Thoracic aorta (tissue), 2 donors: ENCODE measurements at regions not wholly inside any gene's neighbourhood (a gene's known extent, or its start where the extent isn't known, plus 50 kb on each side); places are given as distances from the start of the nearest gene placed in this dataset.

ENCODE experiments used
- ATAC-seq: fragments of 150-250 bp; one replicate; pipeline ENCODE4 v1.8.0; 2017; ENCODE audit warnings: low read depth; ENCODE audit not compliant: insufficient number of reproducible peaks, low FRiP score
- DNase-seq: peaks from one replicate; pipeline ENCODE4 v3.0.0-alpha.2; 2020; ENCODE audit warnings: low spot score
- H3K27ac ChIP-seq, 2 donors: fragments of 200-600 bp; sonication (generic); 1 replicate in 1 of 2; 2 replicates in 1 of 2; pipeline ENCODE4 v1.5.1; 2016; ENCODE audit warnings: mild to moderate bottlenecking in 2 of 2, moderate library complexity in 2 of 2
- H3K27me3 ChIP-seq: fragments of 200-600 bp; sonication (generic); replicated peaks from 2 replicates; pipeline ENCODE4 v1.6.0; 2016; ENCODE audit warnings: mild to moderate bottlenecking; ENCODE audit not compliant: insufficient read depth
- H3K36me3 ChIP-seq: fragments of 200-600 bp; sonication (generic); one replicate; pipeline ENCODE4 v1.5.1; 2016
- H3K4me1 ChIP-seq, 2 donors: fragments of 200-600 bp; sonication (generic); 1 replicate in 1 of 2; 2 replicates in 1 of 2; pipeline versions ENCODE4 v1.5.1 to v1.6.0; 2016; ENCODE audit warnings: low read depth in 2 of 2, mild to moderate bottlenecking in 1 of 2; ENCODE audit not compliant: control insufficient read depth in 1 of 2
- H3K4me3 ChIP-seq: fragments of 200-600 bp; sonication (generic); 2 replicates; pipeline ENCODE4 v1.5.1; 2016; ENCODE audit warnings: mild to moderate bottlenecking
- H3K9me3 ChIP-seq: fragments of 200-600 bp; sonication (generic); 2 replicates; pipeline ENCODE4 v1.5.1; 2016
- TF ChIP-seq, protein P1 (sequence below): fragments of 200-600 bp; sonication (generic); IDR thresholded peaks from one replicate; pipeline ENCODE4 v1.5.1; 2019; ENCODE audit warnings: antibody characterized with exemption

DNA sequence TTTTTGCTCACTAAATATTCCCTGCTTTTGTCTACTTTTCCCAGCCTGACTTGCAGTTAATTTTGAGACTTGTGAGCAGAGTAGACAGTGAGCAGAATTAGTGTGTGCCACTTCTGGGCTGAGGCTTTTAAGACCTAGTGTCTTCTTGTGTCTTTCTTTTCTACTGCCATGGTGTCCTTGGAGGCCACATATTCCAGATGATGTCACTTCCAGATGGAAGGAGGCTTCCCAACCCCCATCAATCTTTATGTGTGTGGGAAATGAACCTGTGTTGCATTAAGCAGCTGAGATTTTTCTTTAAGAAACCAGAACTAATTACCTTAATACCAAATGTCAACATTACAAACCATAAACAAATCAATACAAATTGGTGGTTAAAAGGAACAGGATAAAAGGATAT is 774.7 kb upstream of the ROBO1 start:
- Histone ChIP-seq H3K36me3 (no peaks in the 10 kb centered on the region), H3K27ac (no peak overlapping the region), H3K9me3 (no peaks in the 10 kb centered on the region), H3K4me1 (no peaks in the 10 kb centered on the region), H3K27me3 (no peaks in the 10 kb centered on the region), H3K4me3 (no peak overlapping the region)
- TF ChIP-seq, protein P1, sequence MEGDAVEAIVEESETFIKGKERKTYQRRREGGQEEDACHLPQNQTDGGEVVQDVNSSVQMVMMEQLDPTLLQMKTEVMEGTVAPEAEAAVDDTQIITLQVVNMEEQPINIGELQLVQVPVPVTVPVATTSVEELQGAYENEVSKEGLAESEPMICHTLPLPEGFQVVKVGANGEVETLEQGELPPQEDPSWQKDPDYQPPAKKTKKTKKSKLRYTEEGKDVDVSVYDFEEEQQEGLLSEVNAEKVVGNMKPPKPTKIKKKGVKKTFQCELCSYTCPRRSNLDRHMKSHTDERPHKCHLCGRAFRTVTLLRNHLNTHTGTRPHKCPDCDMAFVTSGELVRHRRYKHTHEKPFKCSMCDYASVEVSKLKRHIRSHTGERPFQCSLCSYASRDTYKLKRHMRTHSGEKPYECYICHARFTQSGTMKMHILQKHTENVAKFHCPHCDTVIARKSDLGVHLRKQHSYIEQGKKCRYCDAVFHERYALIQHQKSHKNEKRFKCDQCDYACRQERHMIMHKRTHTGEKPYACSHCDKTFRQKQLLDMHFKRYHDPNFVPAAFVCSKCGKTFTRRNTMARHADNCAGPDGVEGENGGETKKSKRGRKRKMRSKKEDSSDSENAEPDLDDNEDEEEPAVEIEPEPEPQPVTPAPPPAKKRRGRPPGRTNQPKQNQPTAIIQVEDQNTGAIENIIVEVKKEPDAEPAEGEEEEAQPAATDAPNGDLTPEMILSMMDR, result no peak
- DNase-seq (no peak), ATAC-seq (no peak)

DNA sequence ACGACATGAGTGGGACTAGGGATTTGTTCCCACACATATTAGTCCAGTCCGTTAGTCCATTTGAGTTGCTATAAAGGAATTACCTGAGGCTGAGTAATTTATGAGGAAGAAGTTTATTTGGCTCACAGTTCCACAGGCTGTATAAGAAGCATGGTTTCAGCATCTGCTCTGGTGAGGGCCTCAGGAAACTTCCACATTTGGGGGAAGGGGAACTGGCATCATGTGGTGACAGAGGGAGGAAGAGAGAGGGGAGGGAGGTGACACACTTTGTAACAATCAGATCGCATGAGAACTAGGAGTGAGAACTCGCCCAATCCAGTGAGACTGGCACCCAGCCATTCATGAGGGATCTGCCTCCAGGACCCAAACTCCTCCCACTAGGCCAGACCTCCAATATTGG is 769.9 kb upstream of the ROBO1 start:
- H3K36me3 ChIP-seq, result no peaks in the 10 kb centered on the region
- H3K9me3 ChIP-seq, result no peaks in the 10 kb centered on the region
- DNase-seq, result no peak
- no peaks in the 10 kb centered on the region for H3K4me1 ChIP-seq
- TF ChIP-seq, protein P1, result no peak
- no peaks in the 10 kb centered on the region for H3K27me3 ChIP-seq
- no peak overlapping the region for H3K4me3 ChIP-seq
- no peak overlapping the region for H3K27ac ChIP-seq
- no peak for ATAC-seq

DNA sequence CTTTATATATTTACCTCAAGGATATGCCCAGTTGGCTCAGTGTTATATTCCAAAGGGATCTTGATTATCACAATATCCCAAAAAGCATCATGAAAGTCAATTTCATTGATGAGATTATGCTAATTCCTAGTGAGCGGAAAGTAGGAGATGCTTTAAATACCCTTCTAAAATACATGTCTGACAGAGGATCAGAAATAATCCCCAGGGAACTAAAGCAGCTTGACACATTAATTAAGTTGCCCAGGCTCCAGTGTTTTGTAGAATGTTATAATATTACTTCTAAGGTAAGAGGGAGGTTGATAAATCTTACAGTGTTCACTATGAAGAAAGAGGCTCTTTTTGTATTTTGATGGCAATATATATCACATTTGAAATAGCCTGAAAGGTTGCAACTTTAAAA is 767.5 kb upstream of the ROBO1 start:
- ATAC-seq, result no peak
- H3K9me3 ChIP-seq, result no peaks in the 10 kb centered on the region
- no peak overlapping the region for H3K27ac ChIP-seq
- no peaks in the 10 kb centered on the region for H3K36me3 ChIP-seq
- no peaks in the 10 kb centered on the region for H3K4me1 ChIP-seq
- H3K27me3 ChIP-seq, result no peaks in the 10 kb centered on the region
- no peak overlapping the region for H3K4me3 ChIP-seq
- TF ChIP-seq, protein P1, result no peak
- no peak for DNase-seq

DNA sequence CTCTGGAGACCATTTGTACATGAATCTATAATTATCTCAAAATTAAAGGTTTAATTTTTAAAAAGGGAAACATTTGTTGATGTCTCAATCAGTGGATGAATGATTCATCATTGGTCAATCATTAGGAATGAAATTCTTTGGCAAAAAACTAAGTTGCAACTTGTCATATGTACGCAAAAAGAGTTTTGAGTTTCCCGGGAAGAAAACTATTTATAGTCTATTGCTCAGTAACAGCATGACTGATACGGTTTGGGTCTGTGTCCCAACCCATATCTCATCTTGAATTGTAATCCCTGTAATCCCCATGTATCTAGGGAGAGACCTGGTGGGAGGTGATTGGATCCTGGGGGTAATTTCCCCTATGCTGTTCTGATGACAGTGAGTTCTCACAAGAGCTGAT is 765.8 kb upstream of the ROBO1 start:
- TF ChIP-seq, protein P1, result no peak

DNA sequence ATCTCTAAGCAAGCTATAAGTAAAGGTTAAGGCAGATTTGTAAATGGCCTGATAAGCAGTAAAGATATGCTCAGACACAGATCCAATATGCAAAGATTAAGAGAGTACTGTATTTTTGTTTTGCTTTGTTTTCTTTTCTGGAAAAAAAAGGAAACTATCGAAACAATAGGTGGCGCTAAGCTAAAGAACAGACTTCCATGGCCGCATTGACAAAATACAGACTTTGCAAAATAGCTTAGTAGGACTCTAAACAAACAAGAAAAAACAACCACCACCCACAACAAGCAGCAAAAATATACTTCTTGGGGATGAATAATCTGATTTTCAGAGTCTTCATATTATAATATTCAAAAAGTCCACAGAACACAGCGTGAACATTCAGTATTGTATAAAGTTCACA is 758.4 kb upstream of the ROBO1 start:
- no peaks in the 10 kb centered on the region for H3K9me3 ChIP-seq
- DNase-seq, result no peak
- no peak for ATAC-seq
- H3K27ac ChIP-seq, result no peak overlapping the region
- H3K4me3 ChIP-seq, result no peak overlapping the region
- H3K27me3 ChIP-seq, result no peaks in the 10 kb centered on the region
- H3K36me3 ChIP-seq, result no peaks in the 10 kb centered on the region
- no peaks in the 10 kb centered on the region for H3K4me1 ChIP-seq
- TF ChIP-seq, protein P1, result no peak

More for the DNA sequence above, 765.8 kb upstream of the ROBO1 start:
- no peaks in the 10 kb centered on the region for H3K9me3 ChIP-seq
- H3K4me3 ChIP-seq, result no peak overlapping the region
- H3K27ac ChIP-seq, result no peak overlapping the region
- DNase-seq (no peak), ATAC-seq (no peak)
- no peaks in the 10 kb centered on the region for H3K27me3 ChIP-seq
- H3K4me1 ChIP-seq, result no peaks in the 10 kb centered on the region
- H3K36me3 ChIP-seq, result no peaks in the 10 kb centered on the region
